Limb (tissue), 2 donors: ENCODE measurements at regions not wholly inside any gene's neighbourhood (a gene's known extent, or its start where the extent isn't known, plus 50 kb on each side); places are given as distances from the start of the nearest gene placed in this dataset.
"Not testable (repeated sequence)": the region's sequence is repeated elsewhere in the genome, so short reads cannot be mapped to it uniquely, and the experiment has no call there.

Experiments
- DNase-seq, 2 donors: peaks; one replicate each; pipeline ENCODE4 v3.0.0-alpha.2; 2016; ENCODE audit errors: extremely low spot score in 2 of 2

GRCh38 chr2:176847575-176847974 is 365.0 kb upstream of the HNRNPA3 start:
- no peak for DNase-seq

GRCh38 chr2:176848844-176849243 is 363.8 kb upstream of the HNRNPA3 start:
- no peak for DNase-seq

GRCh38 chr2:176851200-176851888 is 361.2 kb upstream of the HNRNPA3 start:
- DNase-seq: no peak

GRCh38 chr2:176851889-176852483 is 360.6 kb upstream of the HNRNPA3 start:
- DNase-seq: no peak

GRCh38 chr2:176852667-176853066 is 359.9 kb upstream of the HNRNPA3 start:
- DNase-seq: no peak

GRCh38 chr2:176854062-176854461 is 358.5 kb upstream of the HNRNPA3 start:
- no peak for DNase-seq

- DNase-seq: no peak
Measured at GRCh38 chr2:176854878-176855277, 357.7 kb upstream of the HNRNPA3 start.

GRCh38 chr2:176856683-176857082 is 355.9 kb upstream of the HNRNPA3 start:
- DNase-seq: no peak

- DNase-seq: no peak
Measured at GRCh38 chr2:176865336-176865735, 347.3 kb upstream of the HNRNPA3 start.

GRCh38 chr2:176872406-176872805 is 340.2 kb upstream of the HNRNPA3 start:
- no peak for DNase-seq

- no peak for DNase-seq
Measured at GRCh38 chr2:176873403-176873802, 339.2 kb upstream of the HNRNPA3 start.

GRCh38 chr2:176876493-176877103 is 336.0 kb upstream of the HNRNPA3 start:
- DNase-seq: no peak

GRCh38 chr2:176879426-176879995 is 333.1 kb upstream of the HNRNPA3 start:
- no peak for DNase-seq

- DNase-seq: not testable (repeated sequence)
Measured at GRCh38 chr2:176882045-176882444, 330.5 kb upstream of the HNRNPA3 start.

- DNase-seq: peak in 1 of 2 donors; percentile 19
Measured at GRCh38 chr2:176885001-176885643, 327.5 kb upstream of the HNRNPA3 start.

- no peak for DNase-seq
Measured at GRCh38 chr2:176885661-176886060, 326.9 kb upstream of the HNRNPA3 start.

GRCh38 chr2:176891105-176891504 is 321.5 kb upstream of the HNRNPA3 start:
- DNase-seq: no peak

GRCh38 chr2:176891857-176892256 is 320.7 kb upstream of the HNRNPA3 start:
- no peak for DNase-seq

GRCh38 chr2:176892676-176893226 is 319.8 kb upstream of the HNRNPA3 start:
- DNase-seq: no peak

- DNase-seq: no peak
Measured at GRCh38 chr2:176895158-176895557, 317.4 kb upstream of the HNRNPA3 start.

GRCh38 chr2:176902454-176902853 is 310.1 kb upstream of the HNRNPA3 start:
- DNase-seq: no peak

GRCh38 chr2:176904053-176904452 is 308.5 kb upstream of the HNRNPA3 start:
- not testable (repeated sequence) for DNase-seq
